ENCODE measurements at regions not wholly inside any gene's neighbourhood (a gene's known extent, or its start where the extent isn't known, plus 50 kb on each side); places are given as distances from the start of the nearest gene placed in this dataset.

DNA sequence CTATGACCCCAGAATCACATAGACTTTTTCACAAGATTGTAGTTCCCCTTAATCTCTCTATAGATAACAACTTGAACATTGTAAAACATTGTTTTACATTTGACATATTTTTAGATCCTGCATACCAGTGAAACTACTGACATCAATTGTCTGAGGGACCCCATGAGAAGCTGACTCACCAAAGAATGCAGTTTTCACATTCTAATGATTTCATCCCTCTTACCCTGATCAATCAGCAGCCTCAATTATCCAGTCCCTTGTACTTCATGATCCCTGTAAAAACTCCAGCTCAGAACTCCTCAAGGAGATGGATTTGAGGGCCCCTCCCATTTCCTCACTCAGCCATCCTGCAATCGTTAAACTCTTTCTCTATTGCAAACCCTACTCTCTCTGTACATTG, 411.0 kb upstream of the NDST3 start:
- no peak for DNase-seq (ENCODE audit: low read depth in 1 of 2, low spot score in 1 of 2)
- Histone ChIP-seq H3K27ac (replicated peaks) (no peak overlapping the region), H3K27me3 (ENCODE audit: insufficient read depth, poor library complexity, severe bottlenecking) (no peaks in the 10 kb centered on the region), H3K4me3 (replicated peaks; ENCODE audit: insufficient read depth, low read length) (no peak overlapping the region)
- TF ChIP-seq, protein P1, sequence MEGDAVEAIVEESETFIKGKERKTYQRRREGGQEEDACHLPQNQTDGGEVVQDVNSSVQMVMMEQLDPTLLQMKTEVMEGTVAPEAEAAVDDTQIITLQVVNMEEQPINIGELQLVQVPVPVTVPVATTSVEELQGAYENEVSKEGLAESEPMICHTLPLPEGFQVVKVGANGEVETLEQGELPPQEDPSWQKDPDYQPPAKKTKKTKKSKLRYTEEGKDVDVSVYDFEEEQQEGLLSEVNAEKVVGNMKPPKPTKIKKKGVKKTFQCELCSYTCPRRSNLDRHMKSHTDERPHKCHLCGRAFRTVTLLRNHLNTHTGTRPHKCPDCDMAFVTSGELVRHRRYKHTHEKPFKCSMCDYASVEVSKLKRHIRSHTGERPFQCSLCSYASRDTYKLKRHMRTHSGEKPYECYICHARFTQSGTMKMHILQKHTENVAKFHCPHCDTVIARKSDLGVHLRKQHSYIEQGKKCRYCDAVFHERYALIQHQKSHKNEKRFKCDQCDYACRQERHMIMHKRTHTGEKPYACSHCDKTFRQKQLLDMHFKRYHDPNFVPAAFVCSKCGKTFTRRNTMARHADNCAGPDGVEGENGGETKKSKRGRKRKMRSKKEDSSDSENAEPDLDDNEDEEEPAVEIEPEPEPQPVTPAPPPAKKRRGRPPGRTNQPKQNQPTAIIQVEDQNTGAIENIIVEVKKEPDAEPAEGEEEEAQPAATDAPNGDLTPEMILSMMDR (IDR thresholded peaks at IDR 0.05; ENCODE audit: insufficient read depth, low read length) = no peak
- no peak for TF ChIP-seq POLR2AphosphoS5 (IDR thresholded peaks at IDR 0.05; ENCODE audit: low read depth)
- TF ChIP-seq SPI1 (IDR thresholded peaks at IDR 0.05; ENCODE audit: borderline replicate concordance, low read depth) = no peak
- TF ChIP-seq GABPA (IDR thresholded peaks at IDR 0.05; ENCODE audit: low read depth) = no peak
- TF ChIP-seq, protein P2, sequence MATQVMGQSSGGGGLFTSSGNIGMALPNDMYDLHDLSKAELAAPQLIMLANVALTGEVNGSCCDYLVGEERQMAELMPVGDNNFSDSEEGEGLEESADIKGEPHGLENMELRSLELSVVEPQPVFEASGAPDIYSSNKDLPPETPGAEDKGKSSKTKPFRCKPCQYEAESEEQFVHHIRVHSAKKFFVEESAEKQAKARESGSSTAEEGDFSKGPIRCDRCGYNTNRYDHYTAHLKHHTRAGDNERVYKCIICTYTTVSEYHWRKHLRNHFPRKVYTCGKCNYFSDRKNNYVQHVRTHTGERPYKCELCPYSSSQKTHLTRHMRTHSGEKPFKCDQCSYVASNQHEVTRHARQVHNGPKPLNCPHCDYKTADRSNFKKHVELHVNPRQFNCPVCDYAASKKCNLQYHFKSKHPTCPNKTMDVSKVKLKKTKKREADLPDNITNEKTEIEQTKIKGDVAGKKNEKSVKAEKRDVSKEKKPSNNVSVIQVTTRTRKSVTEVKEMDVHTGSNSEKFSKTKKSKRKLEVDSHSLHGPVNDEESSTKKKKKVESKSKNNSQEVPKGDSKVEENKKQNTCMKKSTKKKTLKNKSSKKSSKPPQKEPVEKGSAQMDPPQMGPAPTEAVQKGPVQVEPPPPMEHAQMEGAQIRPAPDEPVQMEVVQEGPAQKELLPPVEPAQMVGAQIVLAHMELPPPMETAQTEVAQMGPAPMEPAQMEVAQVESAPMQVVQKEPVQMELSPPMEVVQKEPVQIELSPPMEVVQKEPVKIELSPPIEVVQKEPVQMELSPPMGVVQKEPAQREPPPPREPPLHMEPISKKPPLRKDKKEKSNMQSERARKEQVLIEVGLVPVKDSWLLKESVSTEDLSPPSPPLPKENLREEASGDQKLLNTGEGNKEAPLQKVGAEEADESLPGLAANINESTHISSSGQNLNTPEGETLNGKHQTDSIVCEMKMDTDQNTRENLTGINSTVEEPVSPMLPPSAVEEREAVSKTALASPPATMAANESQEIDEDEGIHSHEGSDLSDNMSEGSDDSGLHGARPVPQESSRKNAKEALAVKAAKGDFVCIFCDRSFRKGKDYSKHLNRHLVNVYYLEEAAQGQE (IDR thresholded peaks at IDR 0.05; ENCODE audit: insufficient replicate concordance, low read depth) = no peak

DNA sequence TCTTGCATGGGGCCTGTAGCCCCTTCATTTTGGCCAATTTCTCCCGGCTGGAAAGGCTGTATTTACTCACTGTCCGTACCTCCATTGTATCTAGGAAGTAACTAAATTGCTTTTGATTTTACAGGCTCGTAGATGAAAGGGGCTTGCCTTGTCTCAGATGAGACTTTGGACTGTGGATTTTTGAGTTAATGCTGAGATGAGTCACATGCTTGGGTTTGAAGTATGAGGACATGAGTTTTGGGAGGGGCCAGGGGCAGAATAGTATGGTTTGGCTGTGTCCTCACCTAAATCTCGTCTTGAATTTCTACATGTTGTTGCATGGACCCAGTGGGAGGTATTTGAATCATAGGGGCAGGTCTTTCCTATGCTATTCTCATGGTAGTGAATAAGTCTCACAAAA, 407.6 kb upstream of the NDST3 start:
- TF ChIP-seq, protein P2 (IDR thresholded peaks at IDR 0.05; ENCODE audit: insufficient replicate concordance, low read depth) = no peak
- TF ChIP-seq, protein P1 (IDR thresholded peaks at IDR 0.05; ENCODE audit: insufficient read depth, low read length) = no peak
- TF ChIP-seq POLR2AphosphoS5 (IDR thresholded peaks at IDR 0.05; ENCODE audit: low read depth) (no peak), SPI1 (IDR thresholded peaks at IDR 0.05; ENCODE audit: borderline replicate concordance, low read depth) (no peak), GABPA (IDR thresholded peaks at IDR 0.05; ENCODE audit: low read depth) (no peak)
- no peaks in the 10 kb centered on the region for H3K27me3 ChIP-seq (ENCODE audit: insufficient read depth, poor library complexity, severe bottlenecking)
- no peak for DNase-seq (ENCODE audit: low read depth in 1 of 2, low spot score in 1 of 2)
- H3K27ac ChIP-seq (replicated peaks) = no peak overlapping the region
- H3K4me3 ChIP-seq (replicated peaks; ENCODE audit: insufficient read depth, low read length) = no peak overlapping the region

DNA sequence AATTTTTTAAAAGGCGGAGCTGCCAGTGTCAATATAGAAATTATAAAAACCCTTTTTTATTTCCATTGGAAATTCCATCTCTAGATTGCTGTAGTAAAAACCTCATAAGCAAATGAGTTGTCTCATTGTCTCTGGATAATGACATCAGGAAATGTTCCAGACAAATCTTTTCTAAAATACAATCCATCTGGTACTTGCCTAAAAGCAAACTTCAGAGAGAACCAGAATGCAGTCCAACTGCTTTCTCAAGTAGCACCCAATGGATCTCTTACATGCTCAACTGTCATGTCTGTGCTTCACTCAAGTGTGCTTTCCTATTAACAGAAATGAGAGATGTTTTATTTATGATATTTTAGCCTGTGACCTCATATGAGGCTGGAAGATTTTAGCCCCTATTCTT, 399.6 kb upstream of the NDST3 start:
- no peak for DNase-seq (ENCODE audit: low read depth in 1 of 2, low spot score in 1 of 2)
- Histone ChIP-seq H3K27me3 (ENCODE audit: insufficient read depth, poor library complexity, severe bottlenecking) (no peaks in the 10 kb centered on the region), H3K27ac (replicated peaks) (no peak overlapping the region), H3K4me3 (replicated peaks; ENCODE audit: insufficient read depth, low read length) (no peak overlapping the region)
- TF ChIP-seq SPI1 (IDR thresholded peaks at IDR 0.05; ENCODE audit: borderline replicate concordance, low read depth) (no peak), POLR2AphosphoS5 (IDR thresholded peaks at IDR 0.05; ENCODE audit: low read depth) (no peak), GABPA (IDR thresholded peaks at IDR 0.05; ENCODE audit: low read depth) (no peak)
- TF ChIP-seq, protein P1 (IDR thresholded peaks at IDR 0.05; ENCODE audit: insufficient read depth, low read length) = no peak
- TF ChIP-seq, protein P2 (IDR thresholded peaks at IDR 0.05; ENCODE audit: insufficient replicate concordance, low read depth) = no peak
